HepG2 (cell line): ENCODE measurements at regions not wholly inside any gene's neighbourhood (a gene's known extent, or its start where the extent isn't known, plus 50 kb on each side); places are given as distances from the start of the nearest gene placed in this dataset.
A peak's percentile ranks its signal among the peaks of the same experiment; 100 is the strongest.

Experiments used
- ATAC-seq: fragments of 200-7000 bp; cut with Tn5 transposase; 3 replicates; pipeline ENCODE4 v1.9.1; 2020; ENCODE audit warnings: mild to moderate bottlenecking, moderate library complexity
- BruUV-seq: library from RNA; stranded (reverse); fragments of 400-500 nt; replicated peaks from 2 replicates; lab custom pipeline; 2021; lab: Mats Ljungman, UMichigan
- CTCF ChIA-PET: fragments of 300-600 bp; formaldehyde crosslinking; extraction: SDS; loops from one replicate; lab custom pipeline; 2021; ENCODE audit warnings: low total read pairs, inconsistent platforms, low intra/inter-chr PET ratio; lab: Yijun Ruan, JAX
- POLR2A ChIA-PET: fragments of 350-600 bp; sonication (Branson Sonifier 250); formaldehyde crosslinking; loops from one replicate; lab custom pipeline; 2020; ENCODE audit warnings: antibody characterized with exemption, inconsistent platforms; lab: Yijun Ruan, JAX
- DNase-seq: peaks from one replicate; pipeline ENCODE4 v3.0.0-alpha.2; 2015; ENCODE audit warnings: low spot score
- FAIRE-seq: peaks from 3 replicates; lab custom pipeline; 2011; peaks lifted over from hg19 to GRCh38; lab: Jason Lieb, UNC
- H2AFZ ChIP-seq: one replicate; pipeline ENCODE4 v1.6.1; 2011; ENCODE audit warnings: low read length, inconsistent platforms
- H3K27ac ChIP-seq: fragments of 300-600 bp; 3 replicates; pipeline ENCODE4 v1.8.0; 2011; ENCODE audit warnings: mixed run types, mild to moderate bottlenecking, mixed read lengths, low read length, inconsistent platforms; ENCODE audit not compliant: insufficient read depth; ENCODE audit errors: extremely low read length
- H3K27me3 ChIP-seq, 2 experiments: fragments of 200-600 bp in 1 of 2; 2 replicates in 1 of 2; 3 replicates in 1 of 2; pipeline versions ENCODE4 v1.6.0 to v1.8.0; 2011; ENCODE audit warnings: low read length in 2 of 2, mild to moderate bottlenecking in 2 of 2, moderate library complexity in 2 of 2, inconsistent platforms in 1 of 2; ENCODE audit not compliant: insufficient read depth in 2 of 2, control insufficient read depth in 1 of 2
- H3K36me3 ChIP-seq, 2 experiments: fragments of 200-600 bp in 1 of 2; replicated peaks in 1 of 2; 2 replicates in 1 of 2; 3 replicates in 1 of 2; pipeline versions ENCODE4 v1.5.1 to v1.8.0; 2011; ENCODE audit warnings: low read length in 2 of 2, inconsistent platforms in 1 of 2; ENCODE audit not compliant: insufficient read depth in 2 of 2, control insufficient read depth in 1 of 2
- H3K4me1 ChIP-seq: 2 replicates; pipeline ENCODE4 v1.5.1; 2012; ENCODE audit warnings: low read length, inconsistent platforms; ENCODE audit not compliant: insufficient read depth
- H3K4me2 ChIP-seq: 2 replicates; pipeline ENCODE4 v1.6.0; 2011; ENCODE audit warnings: low read depth, low read length, inconsistent platforms
- H3K4me3 ChIP-seq, 3 experiments: fragments of 200-600 bp in 1 of 3; sonication (generic), shearing (Covaris generic) in 1 of 3; replicated peaks in 1 of 3; 2 replicates each; pipeline ENCODE4 v1.5.1; 2011 to 2016; ENCODE audit warnings: low read length in 3 of 3, inconsistent platforms in 2 of 3, low read depth in 2 of 3, mild to moderate bottlenecking in 2 of 3, control low read depth in 1 of 3, mixed read lengths in 1 of 3; ENCODE audit not compliant: insufficient read depth in 1 of 3
- H3K79me2 ChIP-seq: one replicate; pipeline ENCODE4 v1.6.1; 2011; ENCODE audit warnings: low read length, inconsistent platforms; ENCODE audit not compliant: insufficient read depth
- H3K9ac ChIP-seq: 2 replicates; pipeline ENCODE4 v1.6.0; 2011; ENCODE audit warnings: mild to moderate bottlenecking, low read depth, low read length, inconsistent platforms; ENCODE audit not compliant: insufficient read depth
- H3K9me3 ChIP-seq: 2 replicates; pipeline ENCODE4 v1.5.1; 2012; ENCODE audit warnings: mild to moderate bottlenecking, low read length
- H4K20me1 ChIP-seq: 2 replicates; pipeline ENCODE4 v1.6.0; 2011; ENCODE audit warnings: inconsistent platforms, mild to moderate bottlenecking, low read length, moderate library complexity; ENCODE audit not compliant: insufficient read depth
- MAFF ChIP-seq: IDR thresholded peaks from 2 replicates; pipeline ENCODE4 v1.6.1; 2011; ENCODE audit warnings: low read depth, low read length, improper control_type of control experiment
- MAFK ChIP-seq, 2 experiments: IDR thresholded peaks in 1 of 2; conservative IDR thresholded peaks in 1 of 2; 2 replicates each; pipeline ENCODE4 v1.6.1; 2011; ENCODE audit warnings: improper control_type of control experiment in 2 of 2, low read length in 2 of 2
- NFIB ChIP-seq: sonication (generic); formaldehyde crosslinking; IDR thresholded peaks from 2 replicates; pipeline ENCODE4 v1.9.0; 2021; ENCODE audit warnings: missing genetic modification reagents, mild to moderate bottlenecking, borderline replicate concordance
- RFXANK ChIP-seq: IDR thresholded peaks from 2 replicates; pipeline ENCODE4 v1.6.1; 2016
- SIX4 ChIP-seq: sonication (generic); formaldehyde crosslinking; IDR thresholded peaks from 2 replicates; pipeline ENCODE4 v1.4.0; 2020; ENCODE audit warnings: missing genetic modification reagents
- SMAD9 ChIP-seq: sonication (generic); formaldehyde crosslinking; IDR thresholded peaks from 2 replicates; pipeline ENCODE4 v1.5.1; 2020; ENCODE audit warnings: mild to moderate bottlenecking, missing genetic modification reagents
- YY1 ChIP-seq: IDR thresholded peaks from 2 replicates; pipeline ENCODE4 v1.6.1; 2011; ENCODE audit warnings: low read length, low read depth, moderate library complexity, mild to moderate bottlenecking; ENCODE audit not compliant: insufficient read depth, insufficient replicate concordance
- ZNF143 ChIP-seq: sonication (generic); formaldehyde crosslinking; IDR thresholded peaks from 2 replicates; pipeline ENCODE4 v1.4.0; 2020; ENCODE audit warnings: missing genetic modification reagents
- ZNF224 ChIP-seq: sonication (generic); formaldehyde crosslinking; IDR thresholded peaks from 2 replicates; pipeline ENCODE4 v1.5.0; 2020; ENCODE audit warnings: mild to moderate bottlenecking, missing genetic modification reagents
- ZNF547 ChIP-seq: sonication (generic); formaldehyde crosslinking; IDR thresholded peaks from 2 replicates; pipeline ENCODE4 v1.5.1; 2020; ENCODE audit warnings: mild to moderate bottlenecking, missing genetic modification reagents
- ZNF761 ChIP-seq: sonication (generic); formaldehyde crosslinking; conservative IDR thresholded peaks from 2 replicates; pipeline ENCODE4 v1.4.0; 2020; ENCODE audit warnings: mild to moderate bottlenecking, missing genetic modification reagents
- WGBS: methylation state at CpG from one replicate; pipeline ENCODE4 v1.1.6; 2017; ENCODE audit warnings: low lambda C conversion rate; 5-methylcytosine and 5-hydroxymethylcytosine counted together
- in situ Hi-C: cut with HindIII; loops from 2 replicates; pipeline ENCODE4 v1.10.0; 2017; ENCODE audit warnings: low pct_unique_long_range_greater_than_20kb; ENCODE audit not compliant: extremely low pct_ligation_motif_present
- intact Hi-C: fragments of 100-400 bp; cut with micrococcal nuclease; formaldehyde crosslinking; loops from one replicate; pipeline ENCODE4 v1.10.0; 2022; ENCODE audit not compliant: unreplicated experiment
- TF ChIP-seq, protein P1 (sequence below): sonication (generic); formaldehyde crosslinking; IDR thresholded peaks from 2 replicates; pipeline ENCODE4 v1.4.0; 2020; ENCODE audit warnings: missing genetic modification reagents
- TF ChIP-seq, protein P2 (sequence below): sonication (generic); formaldehyde crosslinking; IDR thresholded peaks from 2 replicates; pipeline ENCODE4 v1.8.1; 2023; ENCODE audit warnings: mild to moderate bottlenecking, missing genetic modification reagents
- TF ChIP-seq, protein P3 (sequence below): sonication (generic); formaldehyde crosslinking; IDR thresholded peaks from 2 replicates; pipeline ENCODE4 v1.8.1; 2022; ENCODE audit warnings: mild to moderate bottlenecking, missing genetic modification reagents

DNA sequence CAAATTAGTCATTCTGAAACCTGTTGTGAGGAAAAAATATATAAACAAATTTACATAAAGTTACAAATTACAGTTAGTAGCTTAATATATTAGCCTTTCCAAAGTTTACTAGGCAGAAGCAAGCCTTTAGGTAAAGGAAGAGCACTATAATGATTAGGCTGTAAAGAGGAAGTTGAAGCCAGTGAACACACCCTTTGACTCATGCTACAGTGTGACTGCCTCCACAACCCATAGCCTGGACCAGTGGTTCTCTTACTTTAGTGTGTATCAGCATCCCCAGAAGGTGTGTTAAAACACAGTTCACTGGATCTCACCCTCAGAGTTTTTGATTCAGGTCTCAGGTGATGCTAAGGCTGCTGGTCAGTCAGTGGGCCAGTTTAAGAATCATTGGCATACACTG lies 91.4 kb upstream of the DEFB112 start (continued):
- no peak for TF ChIP-seq ZNF224 (CRISPR knock-in tag)
- no peak for TF ChIP-seq RFXANK (CRISPR knock-in tag)
- no peak for TF ChIP-seq ZNF761 (CRISPR knock-in tag)
- TF ChIP-seq ZNF143 (CRISPR knock-in tag), result no peak
- TF ChIP-seq, protein P1, sequence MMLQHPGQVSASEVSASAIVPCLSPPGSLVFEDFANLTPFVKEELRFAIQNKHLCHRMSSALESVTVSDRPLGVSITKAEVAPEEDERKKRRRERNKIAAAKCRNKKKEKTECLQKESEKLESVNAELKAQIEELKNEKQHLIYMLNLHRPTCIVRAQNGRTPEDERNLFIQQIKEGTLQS, result no peak
- no peak for TF ChIP-seq ZNF547
- TF ChIP-seq SIX4 (CRISPR knock-in tag), result no peak
- TF ChIP-seq SMAD9 (CRISPR knock-in tag), result no peak
- no peak for TF ChIP-seq NFIB (CRISPR knock-in tag)
- TF ChIP-seq, protein P2, sequence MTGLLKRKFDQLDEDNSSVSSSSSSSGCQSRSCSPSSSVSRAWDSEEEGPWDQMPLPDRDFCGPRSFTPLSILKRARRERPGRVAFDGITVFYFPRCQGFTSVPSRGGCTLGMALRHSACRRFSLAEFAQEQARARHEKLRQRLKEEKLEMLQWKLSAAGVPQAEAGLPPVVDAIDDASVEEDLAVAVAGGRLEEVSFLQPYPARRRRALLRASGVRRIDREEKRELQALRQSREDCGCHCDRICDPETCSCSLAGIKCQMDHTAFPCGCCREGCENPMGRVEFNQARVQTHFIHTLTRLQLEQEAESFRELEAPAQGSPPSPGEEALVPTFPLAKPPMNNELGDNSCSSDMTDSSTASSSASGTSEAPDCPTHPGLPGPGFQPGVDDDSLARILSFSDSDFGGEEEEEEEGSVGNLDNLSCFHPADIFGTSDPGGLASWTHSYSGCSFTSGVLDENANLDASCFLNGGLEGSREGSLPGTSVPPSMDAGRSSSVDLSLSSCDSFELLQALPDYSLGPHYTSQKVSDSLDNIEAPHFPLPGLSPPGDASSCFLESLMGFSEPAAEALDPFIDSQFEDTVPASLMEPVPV (CRISPR knock-in tag), result no peak
- TF ChIP-seq YY1, result no peak
- TF ChIP-seq, all 625 proteins: peak for 0

DNA sequence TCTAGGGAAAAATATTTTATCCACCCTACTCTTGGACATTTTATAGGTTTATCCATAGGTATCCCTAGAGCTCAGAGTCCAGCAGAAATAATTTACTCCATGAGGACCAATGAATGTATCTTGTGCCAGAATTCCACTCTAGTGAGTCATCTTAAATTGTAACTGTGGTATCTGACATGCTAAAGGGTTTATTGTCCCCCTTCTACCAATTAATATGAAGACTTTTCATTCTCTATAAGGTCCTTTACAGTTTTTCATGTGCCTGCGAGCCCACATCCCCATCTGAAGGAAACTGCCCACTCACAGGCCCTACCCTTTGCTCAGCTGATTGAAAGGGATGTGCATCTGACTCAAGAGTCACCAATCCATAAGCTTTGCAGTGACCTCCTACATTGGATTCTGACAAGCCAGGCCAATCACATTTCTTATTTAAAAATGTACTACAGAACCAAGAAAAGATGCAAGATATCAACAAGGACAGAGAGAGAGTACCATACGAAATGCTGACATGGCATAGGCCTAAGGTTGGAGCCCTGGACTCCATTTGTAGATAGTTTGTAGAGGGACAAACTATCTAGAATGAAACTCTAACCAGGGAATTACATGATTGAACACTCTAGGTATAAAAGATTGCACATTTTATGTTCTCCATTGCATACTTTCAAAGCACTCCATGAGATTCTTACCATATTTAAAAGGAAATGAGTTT lies 93.4 kb upstream of the DEFB112 start:
- TF ChIP-seq, protein P3, sequence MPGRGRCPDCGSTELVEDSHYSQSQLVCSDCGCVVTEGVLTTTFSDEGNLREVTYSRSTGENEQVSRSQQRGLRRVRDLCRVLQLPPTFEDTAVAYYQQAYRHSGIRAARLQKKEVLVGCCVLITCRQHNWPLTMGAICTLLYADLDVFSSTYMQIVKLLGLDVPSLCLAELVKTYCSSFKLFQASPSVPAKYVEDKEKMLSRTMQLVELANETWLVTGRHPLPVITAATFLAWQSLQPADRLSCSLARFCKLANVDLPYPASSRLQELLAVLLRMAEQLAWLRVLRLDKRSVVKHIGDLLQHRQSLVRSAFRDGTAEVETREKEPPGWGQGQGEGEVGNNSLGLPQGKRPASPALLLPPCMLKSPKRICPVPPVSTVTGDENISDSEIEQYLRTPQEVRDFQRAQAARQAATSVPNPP (CRISPR knock-in tag), result no peak
- TF ChIP-seq MAFF (peak; percentile 65), MAFK (conservative IDR thresholded peaks at IDR 0.05 in 1 of 2, IDR thresholded peaks at IDR 0.05 in 1 of 2; ENCODE audit: low read length in 2 of 2) (peak; percentile 75 to 84)
- H3K9me3 ChIP-seq, result no peaks in the 10 kb centered on the region
- no peak for DNase-seq
- no peak overlapping the region for H2AFZ ChIP-seq
- no peak overlapping the region for H3K4me2 ChIP-seq
- 0% methylated on average over 2 of the region's 2 CpGs for WGBS
- no peaks in the 10 kb centered on the region for H3K36me3 ChIP-seq
- no peak for FAIRE-seq
- ChIA-PET POLR2A (no interaction called here), CTCF (no interaction called here)
- H4K20me1 ChIP-seq, result no peaks in the 10 kb centered on the region
- no peaks in the 10 kb centered on the region for H3K27me3 ChIP-seq
- no peaks in the 10 kb centered on the region for H3K4me1 ChIP-seq
- in situ Hi-C loops (loop anchor here (25.0 kb wide), 1 partner anchor 644 kb away; no protein-coding TSS in a partner anchor), intact Hi-C loops (no loop called here)
- ATAC-seq, result no peak
- no TSS peak for BruUV-seq
- no peak overlapping the region for H3K4me3 ChIP-seq
- no peaks in the 10 kb centered on the region for H3K79me2 ChIP-seq
- no peak overlapping the region for H3K9ac ChIP-seq
- no peak overlapping the region for H3K27ac ChIP-seq
